Endodermal cell (in vitro differentiated cells): ENCODE measurements at regions not wholly inside any gene's neighbourhood (a gene's known extent, or its start where the extent isn't known, plus 50 kb on each side); places are given as distances from the start of the nearest gene placed in this dataset.

Experiments used
- DNase-seq: peaks from one replicate; pipeline ENCODE4 v3.0.0-alpha.2; 2017
- H3K27ac ChIP-seq: 2 replicates; pipeline ENCODE4 v1.5.1; 2013; ENCODE audit warnings: mild to moderate bottlenecking, low read depth, low read length, moderate library complexity
- H3K27me3 ChIP-seq: 2 replicates; pipeline ENCODE4 v1.6.1; 2013; ENCODE audit warnings: mild to moderate bottlenecking, low read length, moderate library complexity; ENCODE audit not compliant: insufficient read depth, control insufficient read depth, poor library complexity, severe bottlenecking
- H3K36me3 ChIP-seq: 2 replicates; pipeline ENCODE4 v1.7.0; 2013; ENCODE audit warnings: mild to moderate bottlenecking, low read length, moderate library complexity; ENCODE audit not compliant: control insufficient read depth, insufficient read depth
- H3K4me1 ChIP-seq: one replicate; pipeline ENCODE4 v1.7.0; 2013; ENCODE audit warnings: low read length; ENCODE audit not compliant: control insufficient read depth, insufficient read depth
- H3K4me3 ChIP-seq: 2 replicates; pipeline ENCODE4 v1.5.1; 2013; ENCODE audit warnings: mild to moderate bottlenecking, low read length, moderate library complexity
- H3K9ac ChIP-seq: 2 replicates; pipeline ENCODE4 v1.6.1; 2013; ENCODE audit warnings: mild to moderate bottlenecking, low read length, moderate library complexity; ENCODE audit not compliant: poor library complexity, severe bottlenecking; ENCODE audit errors: extremely low read depth
- H3K9me3 ChIP-seq: 2 replicates; pipeline ENCODE4 v1.6.1; 2013; ENCODE audit warnings: mild to moderate bottlenecking, low read length, moderate library complexity; ENCODE audit not compliant: control insufficient read depth
- H3K27ac Mint-ChIP-seq: 2 replicates; pipeline ENCODE4 v1.8.0; 2020; ENCODE audit warnings: mixed read lengths
- H3K27me3 Mint-ChIP-seq: 2 replicates; pipeline ENCODE4 v1.8.0; 2021; ENCODE audit warnings: mild to moderate bottlenecking, mixed read lengths; ENCODE audit not compliant: insufficient read depth
- H3K36me3 Mint-ChIP-seq: 2 replicates; pipeline ENCODE4 v1.8.0; 2020; ENCODE audit warnings: low read depth, mixed read lengths
- H3K4me1 Mint-ChIP-seq: 2 replicates; pipeline ENCODE4 v1.8.0; 2020; ENCODE audit warnings: mixed read lengths
- H3K4me3 Mint-ChIP-seq: 2 replicates; pipeline ENCODE4 v1.8.0; 2020; ENCODE audit warnings: mild to moderate bottlenecking, moderate library complexity, mixed read lengths
- H3K9me3 Mint-ChIP-seq: 2 replicates; pipeline ENCODE4 v1.8.0; 2020; ENCODE audit warnings: mild to moderate bottlenecking, mixed read lengths
- WGBS, 2 experiments: methylation state at CpG; one replicate each; pipeline versions ENCODE4 v1.1.5 to v1.1.7; 2013; ENCODE audit warnings: missing lambda C conversion rate in 2 of 2, mixed read lengths in 1 of 2; ENCODE audit not compliant: insufficient coverage in 1 of 2, insufficient read length in 1 of 2; 5-methylcytosine and 5-hydroxymethylcytosine counted together
- TF ChIP-seq, protein P1 (sequence below): fragments of 200-600 bp; sonication (generic); conservative IDR thresholded peaks from 2 replicates; pipeline ENCODE4 v1.5.0; 2021; ENCODE audit warnings: antibody characterized with exemption, mild to moderate bottlenecking

DNA sequence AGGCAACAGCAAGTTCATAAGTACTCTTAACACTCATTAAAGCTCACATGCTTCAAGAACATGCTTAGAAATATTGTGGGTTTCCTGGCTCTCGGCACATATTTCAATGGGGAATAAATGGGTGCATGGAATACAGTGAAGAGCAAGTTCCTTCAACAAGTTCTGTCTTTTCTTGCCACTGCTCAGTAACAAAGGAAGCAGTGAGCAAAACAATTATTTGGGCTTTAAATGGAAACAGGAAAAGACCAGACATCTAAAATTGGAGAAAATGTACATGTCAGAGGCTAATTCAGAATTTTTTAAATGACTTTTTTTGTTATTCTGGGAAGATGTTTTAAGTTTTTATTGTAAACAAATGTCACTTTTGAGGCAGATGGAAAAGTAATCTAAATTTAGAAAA is 478.7 kb downstream of the SETD4 start:
- Histone ChIP-seq H3K9me3 (no peaks in the 10 kb centered on the region), H3K4me1 (no peaks in the 10 kb centered on the region), H3K27me3 (no peaks in the 10 kb centered on the region), H3K27ac (no peak overlapping the region), H3K9ac (no peak overlapping the region), H3K36me3 (no peaks in the 10 kb centered on the region), H3K4me3 (no peak overlapping the region)
- Mint-ChIP-seq H3K9me3 (no peaks in the 10 kb centered on the region), H3K27ac (no peak overlapping the region), H3K27me3 (no peaks in the 10 kb centered on the region), H3K4me1 (peaks cover 10% of the 10 kb centered on the region), H3K4me3 (no peak overlapping the region), H3K36me3 (no peaks in the 10 kb centered on the region)
- TF ChIP-seq, protein P1, sequence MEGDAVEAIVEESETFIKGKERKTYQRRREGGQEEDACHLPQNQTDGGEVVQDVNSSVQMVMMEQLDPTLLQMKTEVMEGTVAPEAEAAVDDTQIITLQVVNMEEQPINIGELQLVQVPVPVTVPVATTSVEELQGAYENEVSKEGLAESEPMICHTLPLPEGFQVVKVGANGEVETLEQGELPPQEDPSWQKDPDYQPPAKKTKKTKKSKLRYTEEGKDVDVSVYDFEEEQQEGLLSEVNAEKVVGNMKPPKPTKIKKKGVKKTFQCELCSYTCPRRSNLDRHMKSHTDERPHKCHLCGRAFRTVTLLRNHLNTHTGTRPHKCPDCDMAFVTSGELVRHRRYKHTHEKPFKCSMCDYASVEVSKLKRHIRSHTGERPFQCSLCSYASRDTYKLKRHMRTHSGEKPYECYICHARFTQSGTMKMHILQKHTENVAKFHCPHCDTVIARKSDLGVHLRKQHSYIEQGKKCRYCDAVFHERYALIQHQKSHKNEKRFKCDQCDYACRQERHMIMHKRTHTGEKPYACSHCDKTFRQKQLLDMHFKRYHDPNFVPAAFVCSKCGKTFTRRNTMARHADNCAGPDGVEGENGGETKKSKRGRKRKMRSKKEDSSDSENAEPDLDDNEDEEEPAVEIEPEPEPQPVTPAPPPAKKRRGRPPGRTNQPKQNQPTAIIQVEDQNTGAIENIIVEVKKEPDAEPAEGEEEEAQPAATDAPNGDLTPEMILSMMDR: no peak
- 95 to 100% methylated on average over 1 of the region's 1 CpG for WGBS, 2 experiments
- DNase-seq: no peak

DNA sequence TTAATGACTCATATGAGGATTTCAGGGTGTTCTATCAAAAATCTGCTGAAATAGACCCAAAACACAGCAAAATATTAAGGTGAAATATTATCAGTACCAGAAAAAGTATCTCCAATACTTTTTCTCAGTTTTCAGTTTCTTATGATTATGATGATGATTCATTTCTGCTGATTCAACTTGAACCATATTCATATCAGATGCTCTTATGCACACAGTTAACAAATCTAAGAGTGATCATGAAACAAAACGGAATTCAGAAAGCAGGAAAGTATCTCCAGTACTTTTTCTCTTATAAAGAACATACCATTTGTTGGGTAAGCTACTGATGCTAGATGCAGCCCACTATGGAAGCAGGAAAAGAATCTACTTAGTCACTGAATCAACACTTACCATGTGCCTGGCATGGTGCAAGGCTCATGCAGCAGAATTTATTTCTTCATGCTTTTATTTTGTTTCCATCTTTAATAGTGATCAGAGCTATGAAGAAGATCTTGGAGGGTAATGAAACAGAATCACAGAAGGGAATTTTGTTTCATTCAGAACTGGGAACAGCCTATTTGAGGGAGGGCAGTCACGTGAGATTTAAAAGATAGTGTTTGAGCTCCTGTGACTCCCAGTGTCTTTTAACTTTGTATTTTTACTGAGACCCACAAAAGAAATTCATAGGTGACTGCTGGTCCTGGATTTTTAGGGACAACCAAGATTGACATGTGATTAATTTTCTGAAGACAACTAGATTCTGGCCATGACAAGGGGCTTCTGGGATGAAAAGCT is 480.6 kb downstream of the SETD4 start:
- H3K4me3 Mint-ChIP-seq: no peak overlapping the region
- no peak for DNase-seq
- H3K36me3 ChIP-seq: no peaks in the 10 kb centered on the region
- H3K27me3 ChIP-seq: no peaks in the 10 kb centered on the region
- 85 to 100% methylated on average over 1 to 2 of the region's 2 CpGs for WGBS, 2 experiments
- H3K36me3 Mint-ChIP-seq: no peaks in the 10 kb centered on the region
- TF ChIP-seq, protein P1: no peak
- H3K4me3 ChIP-seq: no peak overlapping the region
- no peak overlapping the region for H3K27ac Mint-ChIP-seq
- no peaks in the 10 kb centered on the region for H3K4me1 ChIP-seq
- H3K4me1 Mint-ChIP-seq: no peaks in the 10 kb centered on the region
- no peaks in the 10 kb centered on the region for H3K27me3 Mint-ChIP-seq
- no peaks in the 10 kb centered on the region for H3K9me3 ChIP-seq
- no peak overlapping the region for H3K9ac ChIP-seq
- H3K27ac ChIP-seq: no peak overlapping the region
- H3K9me3 Mint-ChIP-seq: no peaks in the 10 kb centered on the region

DNA sequence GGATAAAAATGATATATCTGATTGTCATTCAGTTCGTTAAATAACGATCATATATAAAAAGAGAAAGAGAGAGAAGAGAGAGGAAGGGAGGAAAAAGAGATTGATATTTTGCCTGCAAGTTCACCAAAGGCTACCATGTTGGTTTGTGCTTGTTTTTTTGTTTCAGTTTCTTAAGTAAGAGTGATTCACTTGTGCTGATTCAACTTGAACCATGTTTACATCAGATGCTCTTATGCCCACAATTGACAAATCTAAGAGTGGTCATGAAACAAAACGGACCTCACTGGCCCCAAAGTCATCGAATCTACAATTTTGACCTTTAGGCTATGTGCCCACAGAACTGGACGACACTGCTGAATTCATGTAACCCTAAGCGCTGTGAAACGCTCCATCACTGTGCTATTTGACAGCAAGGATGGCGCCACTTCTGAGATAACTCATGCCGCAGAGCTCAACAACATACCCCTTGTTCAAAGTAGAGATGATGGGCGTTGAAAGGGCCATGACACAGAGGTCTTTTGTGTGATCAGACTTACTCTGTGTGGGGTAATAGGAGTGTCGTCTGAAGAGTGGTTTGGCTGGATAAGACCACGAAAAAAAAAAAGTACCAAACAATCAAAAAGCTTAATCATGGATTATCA is 481.4 kb downstream of the SETD4 start:
- Histone ChIP-seq H3K27ac (no peak overlapping the region), H3K4me3 (no peak overlapping the region), H3K9me3 (no peaks in the 10 kb centered on the region), H3K9ac (no peak overlapping the region), H3K4me1 (no peaks in the 10 kb centered on the region), H3K36me3 (no peaks in the 10 kb centered on the region), H3K27me3 (no peaks in the 10 kb centered on the region)
- Mint-ChIP-seq H3K27me3 (no peaks in the 10 kb centered on the region), H3K36me3 (no peaks in the 10 kb centered on the region), H3K27ac (no peak overlapping the region), H3K4me3 (no peak overlapping the region), H3K9me3 (no peaks in the 10 kb centered on the region), H3K4me1 (no peaks in the 10 kb centered on the region)
- WGBS, 2 experiments: 93 to 99% methylated on average over 7 to 12 of the region's 12 CpGs
- DNase-seq: no peak
- TF ChIP-seq, protein P1: no peak
